Vagina (tissue), 2 donors: ENCODE measurements at regions not wholly inside any gene's neighbourhood (a gene's known extent, or its start where the extent isn't known, plus 50 kb on each side); places are given as distances from the start of the nearest gene placed in this dataset.
"Not testable (repeated sequence)": the region's sequence is repeated elsewhere in the genome, so short reads cannot be mapped to it uniquely, and the experiment has no call there.

ENCODE experiments used
- POLR2A ChIP-seq, 2 donors: fragments of 450-650 bp; IDR thresholded peaks; one replicate each; pipeline ENCODE4 v1.6.1; 2017; ENCODE audit warnings: antibody characterized with exemption in 2 of 2, mild to moderate bottlenecking in 2 of 2, moderate library complexity in 2 of 2
- POLR2AphosphoS5 ChIP-seq, 2 donors: sonication (generic); formaldehyde crosslinking; IDR thresholded peaks; one replicate each; pipeline ENCODE4 v1.9.0; 2017; ENCODE audit warnings: antibody characterized with exemption in 2 of 2, mild to moderate bottlenecking in 2 of 2, low read depth in 1 of 2; ENCODE audit not compliant: insufficient read depth in 1 of 2

GRCh38 chr4:158407961-158408360 lies 113.7 kb upstream of the RXFP1 start:
- not testable (repeated sequence) for TF ChIP-seq POLR2AphosphoS5 (IDR thresholded peaks at IDR 0.05; ENCODE audit: insufficient read depth in 1 of 2, low read depth in 1 of 2); POLR2A (IDR thresholded peaks at IDR 0.05)
